Activated naive CD4-positive, alpha-beta T cell treated with anti-CD3 and anti-CD28 coated beads, Interleukin-2, amount 50 U/mL, for 16 hours (primary cell): ENCODE measurements at regions not wholly inside any gene's neighbourhood (a gene's known extent, or its start where the extent isn't known, plus 50 kb on each side); places are given as distances from the start of the nearest gene placed in this dataset.

Experiments
- DNase-seq: peaks from one replicate; pipeline ENCODE4 v3.0.0-alpha.2; 2020

DNA sequence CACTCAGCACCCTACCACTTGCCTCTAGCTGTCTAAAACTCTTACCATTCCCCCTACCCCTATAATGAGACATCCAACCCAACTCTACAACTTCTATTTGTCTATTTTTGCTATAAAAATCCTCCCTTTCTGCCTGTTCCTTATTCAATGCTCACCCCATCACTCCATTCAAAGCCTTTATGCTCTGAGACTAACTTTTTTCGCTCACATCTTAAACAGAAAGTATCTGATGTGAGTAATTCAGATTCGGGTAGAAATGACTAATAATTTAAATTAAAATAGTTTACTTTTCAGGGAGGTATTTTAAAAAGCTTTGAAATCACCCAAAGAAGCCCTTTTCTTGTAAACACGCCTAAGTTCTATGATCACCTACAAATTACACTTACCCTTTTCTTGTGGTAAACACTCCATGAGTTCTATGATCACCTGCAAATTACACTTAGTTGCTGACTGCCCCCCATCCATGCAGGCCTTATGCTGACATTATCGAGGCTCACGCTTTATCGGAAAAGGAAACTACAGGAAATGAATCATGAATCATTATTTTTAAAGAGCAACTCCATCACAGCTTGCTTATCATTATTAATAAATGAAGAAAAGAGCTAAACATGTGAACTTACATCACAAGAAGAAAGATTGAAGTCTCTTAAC lies 168.7 kb upstream of the PPP1R2C start:
- no peak for DNase-seq

DNA sequence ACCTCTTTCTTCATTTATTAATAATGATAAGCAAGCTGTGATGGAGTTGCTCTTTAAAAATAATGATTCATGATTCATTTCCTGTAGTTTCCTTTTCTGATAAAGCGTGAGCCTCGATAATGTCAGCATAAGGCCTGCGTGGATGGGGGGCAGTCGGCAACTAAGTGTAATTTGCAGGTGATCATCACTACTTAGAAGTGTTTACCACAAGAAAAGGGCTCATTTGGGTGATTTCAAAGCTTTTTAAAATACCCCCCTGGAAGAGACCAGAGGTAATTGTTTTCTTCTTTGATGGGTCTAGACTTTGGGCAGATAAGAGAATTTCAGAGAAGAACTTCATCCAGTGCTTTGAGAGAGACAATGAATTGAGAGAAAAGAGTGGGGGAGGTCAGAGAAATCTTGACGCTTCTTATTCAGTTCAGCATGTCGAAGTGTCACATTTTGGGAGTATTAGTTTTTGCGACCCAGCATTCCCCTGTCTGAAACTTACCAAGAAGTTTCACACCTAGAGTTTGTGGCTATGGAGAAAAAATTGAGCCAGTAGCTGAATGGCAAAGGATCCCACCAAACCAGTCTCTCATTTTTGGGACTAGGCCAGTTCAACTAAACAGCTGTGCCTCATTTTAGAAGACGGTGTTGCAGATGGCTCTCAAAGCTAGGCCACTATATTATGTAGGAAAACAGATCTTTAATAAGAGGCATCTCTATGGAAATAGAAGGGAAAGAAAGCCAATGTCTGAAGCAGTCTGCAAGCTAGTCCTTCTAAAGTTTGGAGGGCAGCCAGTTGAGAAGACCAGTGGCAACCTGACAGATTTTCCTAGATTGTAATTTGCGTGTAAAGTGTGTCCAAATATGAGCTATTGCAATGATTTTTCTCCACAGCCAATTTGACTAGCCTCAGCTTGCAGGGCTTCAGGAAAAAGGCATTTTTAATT lies 171.0 kb upstream of the PPP1R2C start:
- no peak for DNase-seq

DNA sequence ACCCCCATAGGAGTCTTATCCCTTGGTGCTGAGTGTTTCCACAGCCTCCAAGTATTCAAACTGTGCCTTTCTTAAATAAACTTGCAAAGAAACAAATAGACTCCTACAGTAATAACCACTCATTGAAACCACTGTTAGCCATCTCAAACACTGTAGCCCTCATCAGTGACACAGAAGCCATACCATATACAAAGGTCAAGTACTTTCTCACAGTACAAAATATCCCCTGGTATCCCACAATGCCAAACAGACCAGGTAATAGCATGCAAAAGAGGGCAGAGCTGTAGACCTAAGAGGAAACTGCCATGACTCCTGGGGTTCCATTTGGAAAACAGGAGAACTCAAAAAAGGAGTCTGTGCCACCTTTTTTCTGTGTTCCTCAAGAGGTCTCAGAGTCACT lies 173.8 kb upstream of the PPP1R2C start:
- DNase-seq: no peak

DNA sequence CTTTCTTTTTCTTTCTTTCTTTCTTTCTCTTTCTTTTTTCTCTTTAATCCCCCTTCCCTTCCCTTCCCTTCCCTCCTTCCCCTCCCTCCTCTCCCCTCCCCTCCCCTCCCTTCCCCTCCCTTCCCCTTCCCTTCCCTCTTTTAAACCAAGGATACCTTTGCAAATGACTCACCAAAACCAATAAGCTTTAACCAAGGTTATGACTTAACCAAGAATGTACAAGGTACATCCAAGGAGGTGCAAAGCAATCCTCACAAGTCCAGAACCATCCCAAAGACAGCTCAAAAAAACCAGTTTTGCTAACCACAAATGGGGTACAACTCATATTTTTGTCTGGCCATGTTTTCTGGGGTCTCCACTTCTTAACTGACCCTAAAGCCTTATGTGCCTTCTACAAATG lies 174.7 kb upstream of the PPP1R2C start:
- no peak for DNase-seq

DNA sequence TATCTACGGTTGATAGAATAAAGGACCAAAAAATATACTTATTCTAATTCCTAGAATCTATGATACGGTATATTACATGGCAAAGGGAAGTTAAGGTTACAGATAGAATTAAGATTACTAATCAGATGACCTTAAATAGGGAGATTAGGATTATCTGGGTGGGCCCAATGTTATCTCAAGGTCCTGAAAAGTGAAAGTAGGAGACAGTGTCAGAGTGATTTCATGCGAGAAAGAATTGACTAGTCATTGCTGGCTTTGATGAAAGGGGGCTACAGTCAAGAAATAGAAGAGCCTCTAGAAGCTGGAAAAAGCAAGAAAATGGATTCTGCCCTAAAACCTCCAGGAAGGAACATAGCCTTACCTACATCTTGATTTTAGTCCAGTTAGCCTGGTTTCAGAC lies 176.9 kb upstream of the PPP1R2C start:
- DNase-seq: no peak

DNA sequence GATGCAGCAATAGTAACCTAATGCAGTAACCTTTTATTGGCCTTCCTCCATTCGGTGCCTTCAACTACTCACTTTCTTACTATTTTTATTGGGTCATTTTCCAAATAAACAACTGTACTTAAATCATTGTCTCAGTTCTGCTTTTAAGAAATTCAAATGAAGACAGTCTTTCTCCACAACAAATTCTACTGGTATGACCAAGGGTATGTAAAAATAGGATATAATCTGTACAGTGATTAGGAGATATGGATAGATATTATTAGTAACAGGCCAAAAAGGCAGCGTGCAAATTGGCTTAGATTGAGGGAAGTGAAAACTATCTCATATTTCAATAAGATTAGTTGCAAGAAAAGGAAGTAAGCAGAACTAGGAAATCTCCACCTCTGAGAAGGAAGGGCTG lies 177.4 kb upstream of the PPP1R2C start:
- DNase-seq: no peak

DNA sequence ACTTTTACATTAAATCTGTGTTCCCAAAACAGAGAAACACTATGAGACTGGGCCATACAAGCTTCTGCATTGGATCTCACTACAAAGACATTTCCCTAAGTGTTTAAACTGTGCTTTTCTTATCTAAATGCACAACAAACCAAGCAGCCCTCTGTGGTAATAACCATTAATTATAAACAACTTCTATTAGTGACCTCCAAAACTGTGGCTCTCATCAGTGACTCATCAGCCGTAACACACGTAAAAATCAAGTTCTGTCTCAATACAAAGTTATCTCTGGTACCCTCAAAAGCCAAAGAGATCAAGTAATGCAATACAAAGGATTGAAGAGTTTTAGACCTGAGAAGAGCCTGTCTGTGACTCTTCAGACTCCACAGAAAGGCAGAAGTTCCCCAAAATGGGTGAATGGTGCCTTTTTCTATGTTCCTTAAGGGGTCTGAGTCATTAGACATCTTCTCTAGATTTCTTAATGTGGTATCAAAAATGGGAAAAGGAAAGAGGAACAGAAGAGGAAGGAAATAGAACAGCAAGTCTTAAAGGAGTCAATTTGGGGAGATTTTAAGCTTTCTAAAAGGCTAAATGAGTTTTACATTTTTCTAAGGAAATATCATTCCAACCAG lies 189.8 kb upstream of the PPP1R2C start:
- DNase-seq: no peak

DNA sequence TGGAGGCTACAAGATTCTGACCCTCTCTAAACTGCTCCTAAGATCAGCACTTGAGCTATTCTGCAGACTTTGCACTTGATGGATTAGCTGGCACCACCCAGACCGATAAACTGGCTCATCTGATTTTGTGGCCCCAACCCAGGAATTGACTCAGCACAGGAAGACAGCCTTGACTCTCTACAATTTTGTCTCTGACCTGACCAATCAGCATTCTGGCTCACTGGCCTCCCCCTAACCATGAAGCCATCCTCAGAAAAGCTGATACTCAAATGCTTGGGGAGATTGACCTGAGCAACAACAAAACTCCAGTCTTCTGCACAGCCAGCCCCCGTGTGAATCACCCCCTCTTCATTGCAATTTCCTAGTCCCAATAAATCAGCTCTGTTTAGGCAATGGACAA lies 195.4 kb upstream of the PPP1R2C start:
- DNase-seq: no peak

DNA sequence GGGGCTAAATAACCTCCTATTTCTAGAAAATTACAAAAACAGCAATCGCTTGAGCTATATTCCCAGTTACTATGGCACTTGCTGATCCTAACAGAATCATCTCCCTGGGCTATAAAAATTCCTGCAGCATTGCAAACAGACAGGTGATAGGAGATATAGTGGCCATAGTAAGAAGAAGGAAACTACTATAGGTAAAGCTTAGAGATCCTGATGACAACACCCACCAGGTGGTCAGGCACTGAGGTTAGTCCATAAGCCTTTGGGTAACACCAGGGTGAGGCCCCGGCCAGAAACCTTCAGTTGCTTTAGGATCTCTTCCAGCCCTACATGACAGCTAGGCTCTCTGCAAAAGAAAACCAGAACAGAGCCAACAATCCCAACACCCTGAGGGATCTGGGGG lies 197.9 kb upstream of the PPP1R2C start:
- no peak for DNase-seq

DNA sequence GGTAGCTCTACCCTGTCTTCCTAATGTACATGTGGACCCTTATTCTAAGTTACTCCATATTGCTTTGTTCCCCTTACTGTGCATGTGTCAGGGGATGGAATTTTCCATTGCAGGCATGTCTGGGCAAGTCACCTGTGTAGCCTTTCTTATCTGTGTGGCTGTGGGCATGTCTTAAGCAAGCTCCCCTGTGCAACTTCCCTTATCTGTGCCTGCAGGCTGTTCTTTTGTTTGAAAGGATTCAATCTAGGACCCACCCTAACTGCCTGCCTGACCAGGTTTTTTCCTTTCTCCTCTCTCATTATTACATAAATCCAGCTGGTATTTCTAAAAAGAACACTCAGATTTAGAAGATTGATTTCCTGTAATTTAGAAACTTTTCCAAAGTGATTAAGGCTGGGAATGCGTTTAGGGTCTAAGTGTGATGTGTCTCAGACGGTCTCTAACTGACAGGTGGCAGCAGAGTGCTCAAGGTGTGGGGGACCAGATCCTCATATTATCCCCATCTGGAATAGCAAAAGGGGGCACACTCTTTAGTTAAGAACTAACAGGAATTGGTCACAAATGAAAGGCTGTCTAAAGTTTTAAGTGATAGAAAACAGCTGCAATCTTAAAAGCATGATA lies 198.9 kb upstream of the PPP1R2C start:
- DNase-seq: no peak

DNA sequence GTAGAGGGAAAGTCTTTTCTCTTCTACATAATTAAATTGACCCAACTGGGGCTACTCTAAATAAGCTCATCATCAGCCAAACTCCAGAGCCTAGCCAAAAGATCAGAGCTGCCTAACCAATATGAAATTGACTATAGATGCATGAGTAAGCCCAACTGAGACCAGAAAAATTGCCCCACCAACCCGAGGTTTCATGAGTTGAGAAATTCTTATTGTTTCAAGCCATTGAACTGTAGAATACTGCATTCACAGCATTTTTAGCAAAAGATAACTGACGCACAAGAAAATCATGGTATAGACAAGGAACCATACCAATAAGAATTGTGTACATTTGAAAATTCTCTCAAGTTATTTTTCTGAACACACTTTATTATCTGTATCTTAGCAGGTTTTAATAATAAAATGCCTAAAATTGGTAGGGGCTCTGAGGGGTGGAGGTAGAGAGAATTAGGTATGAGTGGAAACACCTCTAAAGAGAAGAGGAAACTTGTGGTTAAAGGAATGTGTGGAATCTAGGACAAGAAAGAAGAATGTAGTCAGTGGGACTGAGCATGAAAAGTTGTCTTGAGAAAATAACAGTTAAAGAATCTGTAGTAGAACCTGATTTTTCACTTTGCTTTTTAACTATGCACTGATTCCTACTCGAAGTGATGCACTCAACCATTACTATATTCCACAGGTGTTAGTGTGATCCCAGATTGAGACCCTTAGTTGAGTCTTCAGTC lies 200.9 kb upstream of the PPP1R2C start:
- DNase-seq: no peak

DNA sequence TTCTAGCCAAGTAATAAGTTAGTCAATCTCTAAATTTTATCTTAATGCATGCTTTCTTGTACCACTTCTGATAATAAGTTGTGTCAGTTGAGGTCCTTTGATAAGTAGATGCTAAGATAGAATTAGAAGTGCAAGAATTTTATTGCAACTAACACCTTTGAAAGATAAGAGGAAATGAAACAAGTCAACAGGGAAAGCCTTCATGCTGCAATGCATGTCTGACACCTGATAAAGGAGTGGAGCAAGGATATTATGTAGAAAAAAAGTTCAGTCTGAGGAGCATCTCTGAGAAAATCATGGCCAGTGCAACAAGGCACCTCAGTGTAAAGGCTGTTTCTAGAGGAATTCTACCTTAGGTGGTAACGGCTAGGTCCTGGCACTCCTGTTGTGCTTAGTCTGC lies 210.7 kb upstream of the PPP1R2C start:
- DNase-seq: no peak

DNA sequence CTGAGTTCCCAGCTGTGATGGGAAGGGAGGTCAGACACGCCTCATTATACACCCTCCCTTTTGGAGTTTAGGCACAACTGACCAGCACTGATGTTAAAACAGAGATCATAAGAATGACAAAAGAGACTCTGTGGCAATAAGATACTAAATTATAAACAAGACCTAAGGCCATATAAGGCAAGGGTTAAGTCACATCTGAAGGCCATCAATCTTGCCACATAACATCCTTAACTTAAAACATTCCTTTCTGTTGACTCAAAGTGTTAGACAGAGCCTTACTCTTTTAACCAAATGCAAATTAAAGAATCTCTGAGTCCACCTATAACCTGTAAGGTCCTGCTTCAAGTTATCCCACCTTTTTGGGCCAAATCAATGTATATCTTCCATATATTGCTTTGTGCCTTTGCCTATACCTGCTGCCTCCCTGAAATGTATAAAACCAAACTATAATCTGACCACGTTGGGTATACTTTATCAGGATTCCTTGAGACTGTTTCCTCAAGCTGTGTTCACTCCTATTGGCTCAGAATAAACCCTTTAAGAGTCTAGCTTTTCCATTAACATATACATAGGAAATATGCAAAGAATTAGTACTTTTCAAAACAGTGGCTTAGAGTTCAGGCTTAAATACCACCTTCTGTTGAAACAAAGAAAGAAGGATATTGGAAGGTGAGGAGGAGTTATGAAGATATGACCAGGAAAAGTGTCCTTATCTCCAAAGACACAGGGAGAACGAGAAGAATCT lies 214.4 kb upstream of the PPP1R2C start:
- no peak for DNase-seq

DNA sequence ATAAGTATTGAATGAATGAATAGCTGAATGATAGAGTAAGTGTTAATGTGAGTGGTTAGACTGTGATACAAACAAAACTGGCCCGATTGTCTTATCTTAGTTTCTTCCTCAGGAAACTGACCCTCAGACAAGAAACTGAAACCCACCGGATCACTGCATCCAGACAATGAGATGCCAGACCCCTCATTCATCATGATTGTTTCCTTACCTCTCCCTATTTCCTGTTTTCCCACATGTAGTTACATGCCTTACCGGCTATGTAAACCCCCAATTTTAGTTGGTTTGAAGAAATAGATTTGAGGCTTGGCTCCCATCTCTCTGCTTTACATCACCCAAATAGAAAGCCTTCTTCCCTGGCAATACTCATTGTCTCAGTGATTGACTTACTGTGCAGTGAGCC lies 218.9 kb upstream of the PPP1R2C start:
- no peak for DNase-seq

DNA sequence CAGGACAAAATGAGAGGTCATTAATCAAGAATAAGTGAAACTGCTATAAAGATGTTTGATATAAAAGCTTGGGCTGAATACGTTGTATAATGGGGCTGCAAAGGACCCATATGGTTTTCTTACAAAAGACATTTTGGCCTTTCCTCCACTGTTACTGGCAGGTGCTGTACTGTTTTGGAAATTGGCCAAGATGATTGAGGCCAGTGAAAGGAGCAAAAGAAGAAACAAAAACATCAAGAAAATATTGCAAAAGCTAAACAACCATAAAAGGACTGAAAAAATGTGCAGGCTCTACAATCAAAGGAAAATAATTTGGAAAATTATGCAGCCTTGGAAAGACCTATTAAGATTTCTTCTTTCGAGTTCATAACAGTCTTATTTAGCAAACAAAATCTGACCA lies 222.2 kb upstream of the PPP1R2C start:
- DNase-seq: no peak

DNA sequence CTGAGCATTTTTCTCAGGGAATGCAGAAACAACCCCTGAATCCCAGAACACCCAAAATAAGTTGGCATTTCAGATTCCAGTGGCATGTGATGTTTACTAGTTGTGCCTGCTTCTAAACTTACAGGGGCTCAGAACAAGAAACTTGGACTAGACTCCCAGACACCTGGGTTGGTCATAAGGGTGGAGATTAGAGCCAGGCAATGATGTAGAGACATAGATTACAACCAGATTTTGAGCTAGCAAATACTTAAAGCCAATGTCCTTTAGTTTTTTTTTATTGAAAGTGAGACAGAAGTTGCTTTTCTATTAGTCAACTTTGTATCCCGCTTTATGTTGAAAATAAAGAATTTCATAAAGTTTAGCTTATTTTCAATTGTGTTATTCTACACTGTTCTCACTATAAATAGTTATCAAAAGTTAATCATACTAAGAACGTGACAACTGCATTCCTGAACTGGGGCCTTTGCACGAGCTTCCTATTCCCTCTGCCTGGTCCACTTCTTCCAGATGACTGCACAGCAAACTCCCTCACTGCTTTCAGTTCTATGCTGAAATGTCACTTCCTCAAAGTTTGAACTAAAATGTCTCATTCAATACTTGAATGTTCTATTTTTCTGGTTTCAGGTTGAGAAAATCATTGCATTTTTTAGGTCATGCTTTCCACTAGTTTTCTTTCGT lies 224.7 kb upstream of the PPP1R2C start:
- DNase-seq: no peak

DNA sequence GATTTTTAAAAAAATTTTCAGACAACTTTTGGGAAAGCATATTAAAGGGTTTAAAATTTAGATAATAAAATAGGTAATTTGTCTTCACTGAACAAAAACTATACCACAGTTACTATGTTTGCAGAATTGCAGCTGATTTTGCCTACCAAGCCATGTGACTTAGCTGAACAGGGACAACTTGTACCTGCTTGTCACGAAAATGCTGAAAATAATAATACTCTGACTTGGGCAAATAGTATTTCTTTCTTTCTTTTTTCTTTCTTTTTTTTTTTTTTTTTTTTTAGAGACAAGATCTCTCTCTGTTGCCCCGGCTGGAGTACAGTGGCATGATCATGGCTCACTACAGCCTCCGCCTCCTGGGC lies 225.2 kb upstream of the PPP1R2C start:
- DNase-seq: no peak

DNA sequence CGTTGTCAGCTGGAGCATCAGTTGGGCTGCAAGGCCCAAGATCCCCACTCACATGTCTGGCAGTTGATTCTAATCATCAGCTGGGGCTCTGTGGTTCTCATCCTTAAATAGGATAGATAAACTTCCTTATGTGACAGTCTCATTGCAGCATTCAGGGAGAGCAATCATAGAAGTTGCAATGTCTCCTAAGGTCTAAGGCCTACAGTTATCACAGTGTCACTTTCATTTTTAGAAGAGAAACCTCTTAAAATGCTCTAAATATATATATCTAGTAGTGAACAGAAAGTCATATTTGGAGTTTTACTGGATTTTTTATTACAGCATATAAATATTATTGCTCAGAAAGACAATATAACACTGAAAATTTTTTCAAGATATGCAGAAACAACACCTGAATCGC lies 226.0 kb upstream of the PPP1R2C start:
- no peak for DNase-seq

DNA sequence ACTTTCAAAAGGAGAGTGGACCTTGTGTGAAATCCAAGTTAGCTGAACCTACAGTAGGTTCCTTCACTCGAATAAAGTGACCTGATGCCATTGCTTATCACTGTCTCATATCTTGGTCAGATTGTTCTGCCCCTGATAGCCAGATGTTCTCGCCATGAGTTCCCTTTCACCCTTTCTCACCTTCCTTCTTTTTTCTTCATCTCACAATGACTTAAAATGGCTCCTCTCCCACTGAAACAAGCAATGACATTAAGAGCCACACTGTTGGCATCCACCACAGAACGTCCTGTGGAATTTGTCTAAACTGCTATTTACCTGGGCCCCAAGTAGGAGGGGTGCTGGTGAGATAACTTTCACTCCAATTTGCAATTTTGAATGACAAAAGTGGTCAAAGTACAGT lies 227.6 kb upstream of the PPP1R2C start:
- no peak for DNase-seq

DNA sequence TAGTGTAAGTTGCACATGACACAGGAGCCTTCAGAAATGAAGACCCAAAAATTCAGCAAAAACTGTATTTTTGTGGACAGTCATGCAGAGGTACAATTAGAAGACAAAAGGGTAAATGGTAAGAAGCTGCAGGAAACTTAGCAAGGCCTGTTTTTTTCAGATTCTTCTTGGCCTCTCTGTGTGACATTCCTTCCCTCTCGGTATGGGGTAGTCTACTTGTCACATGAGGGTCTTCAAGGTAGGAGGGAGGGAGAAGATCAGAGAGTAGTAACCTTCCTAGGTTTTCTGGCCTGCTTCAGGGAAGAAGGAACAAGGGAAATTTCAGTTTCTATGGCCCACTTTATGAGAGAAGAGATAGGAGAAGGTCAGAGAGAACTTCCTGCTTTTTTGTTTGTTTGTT lies 230.4 kb upstream of the PPP1R2C start:
- no peak for DNase-seq

DNA sequence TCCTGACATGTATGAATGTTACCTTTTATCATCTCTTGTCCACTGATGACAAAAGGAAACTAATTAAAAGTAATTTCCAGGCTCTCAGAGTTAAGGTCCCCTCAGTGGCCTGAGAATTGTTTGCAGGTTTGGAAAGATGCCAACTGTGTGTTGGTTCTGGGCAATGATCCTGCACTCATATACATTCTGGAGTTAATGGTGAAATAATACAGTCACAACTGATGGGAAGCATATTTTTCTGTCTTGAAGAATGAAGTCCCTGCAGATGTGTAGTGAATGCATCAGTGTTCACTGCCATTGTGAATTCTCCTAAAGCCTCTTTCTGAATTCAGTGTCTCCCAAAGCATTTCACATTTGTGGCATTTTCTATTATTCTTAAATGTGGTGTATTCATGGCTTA lies 238.1 kb upstream of the PPP1R2C start:
- no peak for DNase-seq

DNA sequence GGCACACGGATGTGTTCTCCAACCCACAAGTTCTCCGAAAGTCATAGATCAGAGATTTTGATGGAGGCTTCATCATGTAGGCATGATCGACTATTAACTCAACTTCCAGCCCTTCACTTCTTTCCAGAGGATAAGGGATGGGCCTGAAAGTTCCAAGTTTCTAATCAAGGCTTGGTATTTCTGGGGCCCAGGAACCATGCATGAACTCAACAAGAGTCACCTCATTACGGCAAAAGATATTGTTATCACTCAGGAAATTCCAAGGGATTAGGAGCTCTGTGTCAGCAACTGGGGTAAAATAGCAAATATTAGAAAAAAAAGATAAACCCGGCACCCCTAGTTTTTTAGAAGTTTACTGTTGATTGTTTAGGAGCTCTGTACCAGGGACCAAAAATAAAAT lies 240.1 kb upstream of the PPP1R2C start:
- DNase-seq: no peak
